H1 (cell line): ENCODE measurements at regions not wholly inside any gene's neighbourhood (a gene's known extent, or its start where the extent isn't known, plus 50 kb on each side); places are given as distances from the start of the nearest gene placed in this dataset.

Experiments used
- CTCF ChIA-PET: fragments of 300-600 bp; sonication (Branson Sonifier 250); formaldehyde crosslinking; loops from one replicate; lab custom pipeline; 2021; ENCODE audit not compliant: partially characterized antibody; lab: Charles Lee
- POLR2A ChIA-PET: fragments of 300-600 bp; sonication (Branson Sonifier 250); formaldehyde crosslinking; loops from one replicate; lab custom pipeline; 2021; ENCODE audit warnings: inconsistent platforms; ENCODE audit not compliant: partially characterized antibody; lab: Charles Lee
- DNase-seq, 2 experiments: peaks; one replicate each; pipeline versions ENCODE4 v3.0.0 to v3.0.0-alpha.2; 2010 to 2022; ENCODE audit warnings: low spot score in 2 of 2, low read depth in 1 of 2, mixed read lengths in 1 of 2
- FAIRE-seq: peaks from 2 replicates; lab custom pipeline; 2011; peaks lifted over from hg19 to GRCh38; lab: Jason Lieb, UNC
- H2AFZ ChIP-seq: 2 replicates; pipeline ENCODE4 v1.8.1; 2012; ENCODE audit warnings: low read length, inconsistent platforms
- H2AK5ac ChIP-seq: 2 replicates; pipeline ENCODE4 v1.6.1; 2013; ENCODE audit warnings: low read depth, low read length
- H2BK120ac ChIP-seq: replicated peaks from 2 replicates; pipeline ENCODE3; 2013; ENCODE audit warnings: low read depth, low read length, inconsistent platforms
- H2BK12ac ChIP-seq: 2 replicates; pipeline ENCODE4 v1.6.1; 2013; ENCODE audit warnings: low read depth, low read length
- H2BK15ac ChIP-seq: 2 replicates; pipeline ENCODE4 v1.6.1; 2013; ENCODE audit warnings: low read length
- H2BK20ac ChIP-seq: 2 replicates; pipeline ENCODE4 v1.6.1; 2013; ENCODE audit warnings: low read length
- H2BK5ac ChIP-seq: 2 replicates; pipeline ENCODE4 v1.6.1; 2013; ENCODE audit warnings: low read depth, low read length
- H3K14ac ChIP-seq: 2 replicates; pipeline ENCODE4 v1.6.1; 2013; ENCODE audit warnings: inconsistent platforms; ENCODE audit not compliant: insufficient read length
- H3K18ac ChIP-seq: 2 replicates; pipeline ENCODE4 v1.6.1; 2013; ENCODE audit warnings: low read length; ENCODE audit errors: extremely low read depth
- H3K23ac ChIP-seq: 2 replicates; pipeline ENCODE4 v1.6.1; 2013; ENCODE audit warnings: inconsistent platforms; ENCODE audit not compliant: insufficient read length
- H3K23me2 ChIP-seq: 2 replicates; pipeline ENCODE4 v1.6.1; 2013; ENCODE audit warnings: low read depth, low read length
- H3K27ac ChIP-seq: 2 replicates; pipeline ENCODE4 v1.6.1; 2011; ENCODE audit warnings: low read depth, low read length, inconsistent platforms
- H3K27me3 ChIP-seq, 4 experiments: replicated peaks in 1 of 4; 1 replicate in 1 of 4; 2 replicates in 3 of 4; pipeline versions ENCODE4 v1.6.1 to v1.8.1; 2011 to 2013; ENCODE audit warnings: low read length in 3 of 4, mild to moderate bottlenecking in 3 of 4, inconsistent platforms in 2 of 4, mixed read lengths in 2 of 4, moderate library complexity in 1 of 4; ENCODE audit not compliant: control insufficient read depth in 3 of 4, insufficient read depth in 3 of 4; ENCODE audit errors: extremely low read depth in 1 of 4
- H3K36me3 ChIP-seq, 4 experiments: 2 replicates each; pipeline versions ENCODE4 v1.6.1 to v1.8.1; 2011 to 2013; ENCODE audit warnings: mild to moderate bottlenecking in 4 of 4, low read length in 3 of 4, moderate library complexity in 2 of 4, control low read depth in 1 of 4, inconsistent platforms in 1 of 4; ENCODE audit not compliant: insufficient read depth in 4 of 4, control insufficient read depth in 2 of 4
- H3K4ac ChIP-seq: replicated peaks from 2 replicates; pipeline ENCODE3; 2013; ENCODE audit warnings: low read length, low read depth, mixed read lengths, inconsistent platforms; ENCODE audit not compliant: insufficient read length
- H3K4me1 ChIP-seq, 4 experiments: replicated peaks in 1 of 4; 1 replicate in 1 of 4; 2 replicates in 3 of 4; pipeline versions ENCODE4 v1.6.1 to v1.8.1; 2011 to 2013; ENCODE audit warnings: low read length in 3 of 4, inconsistent platforms in 2 of 4, mixed read lengths in 1 of 4; ENCODE audit not compliant: insufficient read depth in 4 of 4, control insufficient read depth in 3 of 4
- H3K4me2 ChIP-seq, 2 experiments: 2 replicates each; pipeline versions ENCODE4 v1.6.1 to v1.8.1; 2011 to 2013; ENCODE audit warnings: low read depth in 2 of 2, low read length in 2 of 2, control low read depth in 1 of 2, inconsistent platforms in 1 of 2, mild to moderate bottlenecking in 1 of 2; ENCODE audit not compliant: insufficient read depth in 1 of 2
- H3K4me3 ChIP-seq, 4 experiments: fragments of 200-600, 300-600 bp in 1 of 4; sonication (generic), shearing (Covaris generic), sonication (Bioruptor Twin) in 1 of 4; 2 replicates each; pipeline versions ENCODE4 v1.5.1 to v1.8.1; 2011 to 2016; ENCODE audit warnings: low read length in 4 of 4, low read depth in 3 of 4, control low read depth in 2 of 4, inconsistent platforms in 2 of 4, mild to moderate bottlenecking in 2 of 4, mixed read lengths in 1 of 4, moderate library complexity in 1 of 4; ENCODE audit not compliant: insufficient read depth in 2 of 4; ENCODE audit errors: extremely low read depth in 1 of 4
- H3K56ac ChIP-seq: replicated peaks from 2 replicates; pipeline ENCODE3; 2013; ENCODE audit warnings: low read depth, mild to moderate bottlenecking, mixed read lengths, low read length, inconsistent platforms; ENCODE audit not compliant: insufficient read length
- H3K79me1 ChIP-seq: 2 replicates; pipeline ENCODE4 v1.6.1; 2013; ENCODE audit warnings: low read depth, low read length, control low read depth
- H3K79me2 ChIP-seq, 2 experiments: 2 replicates each; pipeline versions ENCODE4 v1.6.1 to v1.8.1; 2012 to 2013; ENCODE audit warnings: low read length in 2 of 2, mild to moderate bottlenecking in 2 of 2, inconsistent platforms in 1 of 2; ENCODE audit not compliant: insufficient read depth in 2 of 2, control insufficient read depth in 1 of 2
- H3K9ac ChIP-seq, 4 experiments: replicated peaks in 1 of 4; 1 replicate in 1 of 4; 2 replicates in 3 of 4; pipeline versions ENCODE4 v1.6.1 to v1.8.1; 2011 to 2013; ENCODE audit warnings: low read depth in 3 of 4, low read length in 3 of 4, control low read depth in 2 of 4, mild to moderate bottlenecking in 2 of 4, moderate library complexity in 2 of 4, inconsistent platforms in 1 of 4; ENCODE audit errors: extremely low read depth in 1 of 4
- H3K9me3 ChIP-seq, 2 experiments: 2 replicates each; pipeline versions ENCODE4 v1.6.1 to v1.8.1; 2012 to 2013; ENCODE audit warnings: mild to moderate bottlenecking in 2 of 2, moderate library complexity in 2 of 2, control low read depth in 1 of 2, inconsistent platforms in 1 of 2, low read depth in 1 of 2, low read length in 1 of 2, mixed read lengths in 1 of 2; ENCODE audit not compliant: insufficient read depth in 2 of 2
- H4K20me1 ChIP-seq, 2 experiments: replicated peaks in 1 of 2; 2 replicates each; pipeline versions ENCODE3 to v1.8.1; 2011 to 2013; ENCODE audit warnings: inconsistent platforms in 2 of 2, low read length in 2 of 2, mild to moderate bottlenecking in 1 of 2; ENCODE audit not compliant: insufficient read depth in 2 of 2, control insufficient read depth in 1 of 2
- H4K5ac ChIP-seq: 2 replicates; pipeline ENCODE4 v1.6.1; 2013; ENCODE audit warnings: low read length, low read depth, mixed read lengths, inconsistent platforms; ENCODE audit not compliant: insufficient read length
- H4K8ac ChIP-seq: 2 replicates; pipeline ENCODE4 v1.8.0; 2013; ENCODE audit warnings: mild to moderate bottlenecking, moderate library complexity, low read length, inconsistent platforms; ENCODE audit not compliant: insufficient read depth; ENCODE audit errors: extremely low read depth
- H4K91ac ChIP-seq: replicated peaks from 2 replicates; pipeline ENCODE3; 2013; ENCODE audit warnings: low read length, mixed read lengths, inconsistent platforms; ENCODE audit not compliant: insufficient read length
- ASH2L ChIP-seq: fragments of 200-600, 300-600 bp; sonication (generic); IDR thresholded peaks from one replicate; pipeline ENCODE4 v1.7.1; 2017; ENCODE audit warnings: low read length
- CREB1 ChIP-seq: IDR thresholded peaks from 2 replicates; pipeline ENCODE4 v1.6.1; 2012; ENCODE audit warnings: inconsistent platforms
- CTBP2 ChIP-seq: IDR thresholded peaks from 2 replicates; pipeline ENCODE4 v1.7.0; 2011; ENCODE audit warnings: borderline replicate concordance, mild to moderate bottlenecking, moderate library complexity, mixed read lengths, low read length; ENCODE audit not compliant: insufficient read depth, insufficient read length
- E2F6 ChIP-seq: IDR thresholded peaks from 2 replicates; pipeline ENCODE4 v1.6.1; 2012; ENCODE audit warnings: inconsistent platforms
- EGR1 ChIP-seq: IDR thresholded peaks from 2 replicates; pipeline ENCODE4 v1.6.1; 2011; ENCODE audit warnings: low read depth, low read length, borderline replicate concordance
- GTF2F1 ChIP-seq: IDR thresholded peaks from 2 replicates; pipeline ENCODE4 v1.6.1; 2012; ENCODE audit warnings: low read depth, low read length, improper control_type of control experiment, borderline replicate concordance
- JUND ChIP-seq: IDR thresholded peaks from 2 replicates; pipeline ENCODE4 v1.6.1; 2011; ENCODE audit warnings: mild to moderate bottlenecking, improper control_type of control experiment, low read length
- KDM4A ChIP-seq: IDR thresholded peaks from one replicate; pipeline ENCODE4 v1.7.1; 2012; ENCODE audit warnings: low read depth, mild to moderate bottlenecking, moderate library complexity, low read length, inconsistent platforms; ENCODE audit not compliant: severe bottlenecking
- KDM5A ChIP-seq: fragments of 200-600 bp; IDR thresholded peaks from 2 replicates; pipeline ENCODE4 v1.7.1; 2012; ENCODE audit warnings: mild to moderate bottlenecking, low read length, inconsistent platforms, mixed read lengths
- MAFK ChIP-seq: IDR thresholded peaks from 2 replicates; pipeline ENCODE4 v1.6.1; 2012; ENCODE audit warnings: low read depth, mild to moderate bottlenecking, improper control_type of control experiment, low read length
- MAX ChIP-seq: IDR thresholded peaks from 2 replicates; pipeline ENCODE4 v1.6.1; 2012; ENCODE audit warnings: inconsistent platforms
- PHF8 ChIP-seq: fragments of 200-600 bp; sonication (generic); conservative IDR thresholded peaks from 2 replicates; pipeline ENCODE4 v1.7.1; 2012; ENCODE audit warnings: low read depth, mild to moderate bottlenecking, inconsistent platforms, low read length, moderate library complexity
- SIX5 ChIP-seq: IDR thresholded peaks from 2 replicates; pipeline ENCODE4 v1.6.1; 2011; ENCODE audit warnings: mild to moderate bottlenecking, low read depth, low read length
- SUZ12 ChIP-seq: fragments of 200-600 bp; sonication (generic); IDR thresholded peaks from 2 replicates; pipeline ENCODE4 v1.6.1; 2012; ENCODE audit warnings: mild to moderate bottlenecking, inconsistent platforms, low read length, moderate library complexity, mixed read lengths
- WGBS, 2 experiments: shearing (Covaris generic) in 1 of 2; methylation state at CpG; one replicate each; pipeline versions ENCODE4 v1.1.6 to v1.1.7; 2013 to 2015; ENCODE audit warnings: low lambda C conversion rate in 2 of 2, mixed read lengths in 2 of 2, inconsistent platforms in 1 of 2, low coverage in 1 of 2, missing lambda C conversion rate in 1 of 2; ENCODE audit not compliant: insufficient replicate concordance in 2 of 2, insufficient coverage in 1 of 2, insufficient read length in 1 of 2; ENCODE audit errors: extremely low coverage in 1 of 2, missing lambda C conversion rate in 1 of 2; 5-methylcytosine and 5-hydroxymethylcytosine counted together

- H3K4ac ChIP-seq = no peak overlapping the region
- H2AFZ ChIP-seq = no peak overlapping the region
- no peak overlapping the region for H2BK20ac ChIP-seq
- H3K18ac ChIP-seq = no peak overlapping the region
- no peak overlapping the region for H2BK5ac ChIP-seq
- H2AK5ac ChIP-seq = no peak overlapping the region
- no peaks in the 10 kb centered on the region for H3K23me2 ChIP-seq
- no peaks in the 10 kb centered on the region for H3K27me3 ChIP-seq
- H3K23ac ChIP-seq = no peak overlapping the region
- no peak overlapping the region for H4K5ac ChIP-seq
- no peak for DNase-seq
- no peak overlapping the region for H3K14ac ChIP-seq
- no peaks in the 10 kb centered on the region for H3K4me1 ChIP-seq
- H4K20me1 ChIP-seq = no peaks in the 10 kb centered on the region
- CTCF ChIA-PET = no interaction called here
- POLR2A ChIA-PET = no interaction called here
- H3K36me3 ChIP-seq = no peaks in the 10 kb centered on the region
- H4K91ac ChIP-seq = no peak overlapping the region
- H3K4me3 ChIP-seq = no peak overlapping the region
- no peak overlapping the region for H3K56ac ChIP-seq
- no peaks in the 10 kb centered on the region for H3K79me2 ChIP-seq
- no peaks in the 10 kb centered on the region for H3K79me1 ChIP-seq
- no peaks in the 10 kb centered on the region for H3K9me3 ChIP-seq
- no peak overlapping the region for H3K4me2 ChIP-seq
- H2BK120ac ChIP-seq = no peak overlapping the region
- no peak overlapping the region for H2BK12ac ChIP-seq
- H3K27ac ChIP-seq = no peak overlapping the region
- no peak for FAIRE-seq
- no peak overlapping the region for H4K8ac ChIP-seq
- no peak overlapping the region for H3K9ac ChIP-seq
- H2BK15ac ChIP-seq = no peak overlapping the region
- WGBS, 2 experiments = 93% methylated on average over 6 of the region's 7 CpGs; no CpG with 5 or more reads in 1 of the 2 experiments
- TF ChIP-seq E2F6 = no peak
- TF ChIP-seq PHF8 = no peak
- TF ChIP-seq MAX = no peak
- TF ChIP-seq GTF2F1 = no peak
- TF ChIP-seq CREB1 = no peak
- no peak for TF ChIP-seq SUZ12
- TF ChIP-seq ASH2L = no peak
- TF ChIP-seq EGR1 = no peak
- TF ChIP-seq JUND = no peak
- no peak for TF ChIP-seq KDM5A
- no peak for TF ChIP-seq CTBP2
- no peak for TF ChIP-seq KDM4A
- TF ChIP-seq SIX5 = no peak
- TF ChIP-seq MAFK = no peak
Observed at GRCh38 chrX:121949041-121949760, 901.8 kb downstream of the GLUD2 start.
